Stimulated activated memory B cell treated with anti-CD40 and anti-IgM and Interleukin-4, amounts not matched to agents 10 μg/mL and 1 μg/mL and 100 μg/mL, for 72 hours (primary cell): ENCODE measurements at regions not wholly inside any gene's neighbourhood (a gene's known extent, or its start where the extent isn't known, plus 50 kb on each side); places are given as distances from the start of the nearest gene placed in this dataset.
"Not testable (repeated sequence)": the region's sequence is repeated elsewhere in the genome, so short reads cannot be mapped to it uniquely, and the experiment has no call there.

Experiments used
- ATAC-seq: fragments of 150-1000 bp; cut with Tn5 transposase; 2 replicates; pipeline ENCODE4 v1.10.0; 2021
- H3K27ac Mint-ChIP-seq: one replicate; pipeline ENCODE4 v1.8.0; 2022; ENCODE audit warnings: mild to moderate bottlenecking, mixed read lengths
- H3K27me3 Mint-ChIP-seq: one replicate; pipeline ENCODE4 v1.8.0; 2022; ENCODE audit warnings: mixed read lengths
- H3K36me3 Mint-ChIP-seq: one replicate; pipeline ENCODE4 v1.8.0; 2022; ENCODE audit warnings: mixed read lengths
- H3K4me1 Mint-ChIP-seq: one replicate; pipeline ENCODE4 v1.8.0; 2022; ENCODE audit warnings: mixed read lengths
- H3K4me3 Mint-ChIP-seq: one replicate; pipeline ENCODE4 v1.8.0; 2022; ENCODE audit warnings: mild to moderate bottlenecking, moderate library complexity, mixed read lengths
- H3K9me3 Mint-ChIP-seq: one replicate; pipeline ENCODE4 v1.8.0; 2022; ENCODE audit warnings: mixed read lengths

- H3K9me3 Mint-ChIP-seq, H3K27me3 Mint-ChIP-seq, H3K4me1 Mint-ChIP-seq, H3K4me3 Mint-ChIP-seq, H3K27ac Mint-ChIP-seq, ATAC-seq, H3K36me3 Mint-ChIP-seq: not testable (repeated sequence)
Measured at GRCh38 chr4:73671348-73671747, 51.1 kb upstream of the RASSF6 start.

- no peak overlapping the region for H3K27ac Mint-ChIP-seq
- no peak overlapping the region for H3K4me3 Mint-ChIP-seq
- no peak for ATAC-seq
- no peaks in the 10 kb centered on the region for H3K27me3 Mint-ChIP-seq
- H3K4me1 Mint-ChIP-seq = no peaks in the 10 kb centered on the region
- H3K9me3 Mint-ChIP-seq = no peaks in the 10 kb centered on the region
- H3K36me3 Mint-ChIP-seq = no peaks in the 10 kb centered on the region
Measured at GRCh38 chr4:73673286-73673685, 53.0 kb upstream of the RASSF6 start.

- Mint-ChIP-seq H3K9me3 (no peaks in the 10 kb centered on the region), H3K27ac (no peak overlapping the region), H3K4me1 (no peaks in the 10 kb centered on the region), H3K27me3 (peaks cover 7% of the 10 kb centered on the region), H3K36me3 (no peaks in the 10 kb centered on the region), H3K4me3 (no peak overlapping the region)
- no peak for ATAC-seq
Measured at GRCh38 chr4:73674451-73674919, 54.2 kb upstream of the RASSF6 start.

DNA sequence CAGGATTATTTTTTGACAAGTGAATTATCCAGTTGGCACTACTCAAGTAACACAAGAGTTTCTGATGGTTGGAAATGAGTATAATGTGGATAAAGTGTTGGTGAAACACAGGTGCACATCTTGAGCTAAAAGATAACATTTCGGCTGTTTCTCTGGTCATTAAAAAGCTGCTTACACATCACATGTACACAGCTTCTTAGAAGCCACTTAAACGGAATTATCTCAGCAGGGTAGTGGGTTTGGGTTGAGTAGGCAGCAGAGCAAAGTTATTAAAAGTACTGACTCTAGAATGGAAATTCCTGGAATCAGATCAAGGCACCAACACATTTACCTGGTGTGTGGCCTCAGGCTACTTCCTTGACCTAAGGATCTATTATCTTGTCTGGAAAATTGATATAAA is 55.4 kb upstream of the RASSF6 start:
- no peak for ATAC-seq
- no peaks in the 10 kb centered on the region for H3K4me1 Mint-ChIP-seq
- no peak overlapping the region for H3K4me3 Mint-ChIP-seq
- H3K27ac Mint-ChIP-seq = no peak overlapping the region
- H3K27me3 Mint-ChIP-seq = peaks cover 9% of the 10 kb centered on the region
- no peaks in the 10 kb centered on the region for H3K36me3 Mint-ChIP-seq
- no peaks in the 10 kb centered on the region for H3K9me3 Mint-ChIP-seq

DNA sequence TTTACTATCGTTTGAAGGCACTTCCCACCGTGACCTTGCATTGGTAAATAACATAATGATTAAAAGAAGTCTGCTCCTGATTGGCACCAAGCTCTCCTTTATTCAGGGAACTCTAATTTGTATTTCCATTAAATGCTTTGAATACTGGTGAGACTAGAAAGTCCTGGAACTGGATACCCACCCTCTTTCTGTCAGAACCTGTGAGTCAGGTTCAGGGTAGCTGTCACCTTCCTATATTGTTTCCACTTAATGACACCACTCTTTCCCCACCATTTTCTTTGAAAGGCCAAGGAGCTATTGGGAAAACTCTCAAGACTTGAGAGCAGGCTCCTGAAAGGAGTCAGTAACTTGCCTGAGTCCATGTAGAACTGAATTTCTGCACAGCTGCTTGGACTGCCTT is 55.9 kb upstream of the RASSF6 start:
- Mint-ChIP-seq H3K27me3 (peaks cover 9% of the 10 kb centered on the region), H3K9me3 (no peaks in the 10 kb centered on the region), H3K36me3 (no peaks in the 10 kb centered on the region), H3K27ac (no peak overlapping the region), H3K4me3 (no peak overlapping the region), H3K4me1 (no peaks in the 10 kb centered on the region)
- no peak for ATAC-seq

DNA sequence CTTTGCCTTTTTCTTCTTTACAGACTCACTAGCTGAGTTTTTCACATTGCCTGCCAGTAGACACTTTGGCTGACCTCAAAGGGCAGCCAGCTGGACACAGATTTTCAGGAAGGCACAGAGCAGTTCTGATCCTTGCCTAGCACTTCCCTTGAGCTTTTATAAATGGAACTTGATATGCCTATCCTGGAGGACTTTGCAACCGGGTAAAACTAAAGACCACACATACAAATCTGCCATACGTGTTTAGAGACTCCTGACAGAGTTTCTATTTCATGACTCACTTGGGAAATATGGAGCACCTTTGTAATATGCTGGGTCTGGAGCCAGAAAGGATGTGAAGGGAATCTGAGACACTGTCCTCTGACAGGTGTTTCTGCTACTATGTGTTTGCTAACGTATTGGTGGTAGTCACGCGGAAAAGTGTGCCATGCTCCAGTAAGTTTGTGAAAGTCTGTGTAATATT is 56.7 kb upstream of the RASSF6 start:
- no peaks in the 10 kb centered on the region for H3K36me3 Mint-ChIP-seq
- H3K27me3 Mint-ChIP-seq = peaks cover 9% of the 10 kb centered on the region
- H3K9me3 Mint-ChIP-seq = no peaks in the 10 kb centered on the region
- ATAC-seq = no peak
- no peak overlapping the region for H3K27ac Mint-ChIP-seq
- no peak overlapping the region for H3K4me3 Mint-ChIP-seq
- H3K4me1 Mint-ChIP-seq = no peaks in the 10 kb centered on the region

GRCh38 chr4:73679836-73680235 is 59.6 kb upstream of the RASSF6 start:
- H3K27ac Mint-ChIP-seq = no peak overlapping the region

DNA sequence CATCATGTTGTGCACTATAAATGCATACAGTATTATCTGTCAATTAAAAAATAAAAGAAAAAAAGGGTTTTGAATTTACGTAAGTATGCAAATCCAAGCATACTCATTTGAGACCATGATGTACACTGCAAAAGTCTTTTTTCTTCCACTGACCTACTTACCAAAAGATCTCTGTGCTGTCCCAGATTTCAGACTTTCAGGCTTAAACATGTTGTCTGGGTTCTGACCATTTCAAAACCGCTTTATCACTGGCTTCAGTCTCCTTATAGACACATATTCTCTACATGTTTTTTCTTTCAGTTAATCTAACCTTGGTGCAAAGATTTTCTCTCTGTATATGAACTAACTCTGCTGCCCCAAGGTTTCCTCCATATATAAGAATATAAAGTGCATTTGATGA is 58.6 kb upstream of the CXCL8 start:
- H3K4me3 Mint-ChIP-seq = no peak overlapping the region
- no peaks in the 10 kb centered on the region for H3K36me3 Mint-ChIP-seq
- H3K27me3 Mint-ChIP-seq = peaks cover 21% of the 10 kb centered on the region
- no peaks in the 10 kb centered on the region for H3K4me1 Mint-ChIP-seq
- H3K27ac Mint-ChIP-seq = no peak overlapping the region
- no peak for ATAC-seq
- H3K9me3 Mint-ChIP-seq = no peaks in the 10 kb centered on the region

More at GRCh38 chr4:73679836-73680235, 59.6 kb upstream of the RASSF6 start:
- Mint-ChIP-seq H3K27me3 (peaks cover 9% of the 10 kb centered on the region), H3K4me3 (no peak overlapping the region), H3K36me3 (no peaks in the 10 kb centered on the region), H3K4me1 (no peaks in the 10 kb centered on the region), H3K9me3 (no peaks in the 10 kb centered on the region)
- ATAC-seq = no peak

DNA sequence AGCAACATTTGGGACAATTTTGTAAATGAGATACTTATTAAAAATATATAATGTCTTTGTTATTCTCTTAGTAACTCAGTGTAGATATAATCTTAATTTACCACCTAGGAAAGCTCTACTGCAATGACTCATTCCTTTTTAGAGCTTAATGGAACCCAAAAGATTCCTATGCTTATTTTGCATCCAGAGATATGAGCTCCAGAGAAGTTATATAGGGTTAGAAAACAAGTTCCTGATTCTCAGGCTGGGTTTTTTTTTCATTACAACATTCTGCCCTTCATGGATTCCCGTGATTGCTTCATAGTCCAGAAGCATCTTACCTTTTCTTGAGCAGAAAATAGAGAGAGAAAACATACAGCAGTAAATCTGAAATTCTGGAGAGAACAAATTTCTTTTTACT is 57.9 kb upstream of the CXCL8 start:
- no peaks in the 10 kb centered on the region for H3K9me3 Mint-ChIP-seq

DNA sequence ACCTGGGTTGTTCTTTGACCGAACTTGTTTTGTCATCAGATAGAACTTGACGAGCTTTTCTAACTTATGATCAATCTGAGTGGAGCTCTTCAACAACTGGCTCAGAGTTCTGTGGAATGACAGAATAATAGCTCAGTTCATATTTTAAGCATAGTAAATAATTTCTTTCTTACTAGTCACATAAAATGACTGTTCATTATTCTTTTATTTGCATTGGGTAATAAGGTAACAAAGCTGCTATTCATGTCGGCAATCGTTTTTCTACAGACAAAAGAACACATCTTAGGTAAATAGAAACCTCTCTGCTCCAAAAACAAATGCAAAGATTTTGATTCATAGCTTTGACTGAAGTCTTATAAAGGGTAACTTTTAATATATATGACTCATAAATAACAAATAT is 57.3 kb upstream of the CXCL8 start:
- no peak overlapping the region for H3K27ac Mint-ChIP-seq
- no peak for ATAC-seq
- peaks cover 21% of the 10 kb centered on the region for H3K27me3 Mint-ChIP-seq
- no peaks in the 10 kb centered on the region for H3K9me3 Mint-ChIP-seq
- H3K36me3 Mint-ChIP-seq = no peaks in the 10 kb centered on the region
- no peak overlapping the region for H3K4me3 Mint-ChIP-seq
- no peaks in the 10 kb centered on the region for H3K4me1 Mint-ChIP-seq

More for the DNA sequence above, 57.9 kb upstream of the CXCL8 start:
- Mint-ChIP-seq H3K36me3 (no peaks in the 10 kb centered on the region), H3K27ac (no peak overlapping the region), H3K27me3 (peaks cover 21% of the 10 kb centered on the region), H3K4me3 (no peak overlapping the region), H3K4me1 (no peaks in the 10 kb centered on the region)
- ATAC-seq = no peak

DNA sequence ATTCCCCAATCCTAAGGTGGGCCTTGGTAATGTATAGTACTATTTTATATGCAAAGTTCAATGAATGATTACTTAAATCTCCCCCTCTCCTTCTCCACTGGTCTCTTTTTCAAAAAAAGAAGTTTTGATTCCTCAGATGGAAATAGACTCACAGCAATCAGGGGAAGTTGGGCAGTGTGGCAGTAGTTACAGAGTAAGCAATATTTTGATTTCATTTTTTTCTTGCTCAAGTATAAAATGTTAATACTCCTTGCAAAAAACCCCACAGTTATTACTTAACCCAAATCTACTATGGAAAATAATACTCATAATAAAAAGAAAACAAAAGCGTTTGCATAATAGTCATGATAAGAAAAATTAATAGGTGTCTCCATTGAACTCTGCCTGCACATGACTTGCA is 56.9 kb upstream of the CXCL8 start:
- no peak for ATAC-seq

GRCh38 chr4:73684097-73684496 is 56.3 kb upstream of the CXCL8 start:
- no peak overlapping the region for H3K27ac Mint-ChIP-seq
- H3K36me3 Mint-ChIP-seq = no peaks in the 10 kb centered on the region
- H3K4me1 Mint-ChIP-seq = no peaks in the 10 kb centered on the region
- H3K4me3 Mint-ChIP-seq = no peak overlapping the region
- H3K9me3 Mint-ChIP-seq = no peaks in the 10 kb centered on the region
- peaks cover 18% of the 10 kb centered on the region for H3K27me3 Mint-ChIP-seq
- no peak for ATAC-seq

More for the DNA sequence above, 56.9 kb upstream of the CXCL8 start:
- H3K27ac Mint-ChIP-seq = no peak overlapping the region
- no peaks in the 10 kb centered on the region for H3K36me3 Mint-ChIP-seq
- no peak overlapping the region for H3K4me3 Mint-ChIP-seq
- H3K4me1 Mint-ChIP-seq = no peaks in the 10 kb centered on the region
- H3K27me3 Mint-ChIP-seq = peaks cover 21% of the 10 kb centered on the region
- H3K9me3 Mint-ChIP-seq = no peaks in the 10 kb centered on the region

GRCh38 chr4:73685052-73685451 is 55.3 kb upstream of the CXCL8 start:
- Mint-ChIP-seq H3K27me3 (peaks cover 13% of the 10 kb centered on the region), H3K9me3 (no peaks in the 10 kb centered on the region), H3K27ac (no peak overlapping the region), H3K36me3 (no peaks in the 10 kb centered on the region), H3K4me3 (no peak overlapping the region), H3K4me1 (no peaks in the 10 kb centered on the region)
- ATAC-seq = no peak

DNA sequence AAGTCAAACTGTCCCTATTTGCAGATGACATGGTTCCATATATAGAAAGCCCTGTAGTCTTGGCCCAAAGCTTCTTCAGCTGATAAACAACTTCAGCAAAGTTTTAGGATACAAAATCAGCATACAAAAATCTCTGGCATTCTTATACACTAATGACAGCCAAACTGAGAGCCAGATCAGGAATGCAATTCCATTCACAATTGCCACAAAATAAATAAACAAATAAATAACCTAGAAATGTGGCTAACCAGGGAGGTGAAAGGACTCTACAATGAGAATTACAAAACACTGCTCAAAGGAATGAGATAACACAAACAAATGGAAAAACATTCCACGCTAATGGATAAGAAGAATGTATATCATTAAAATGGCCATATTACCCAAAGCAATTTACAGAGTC is 52.9 kb upstream of the CXCL8 start:
- H3K36me3 Mint-ChIP-seq = no peaks in the 10 kb centered on the region
- peaks cover 4% of the 10 kb centered on the region for H3K9me3 Mint-ChIP-seq
- ATAC-seq = no peak
- peaks cover 13% of the 10 kb centered on the region for H3K27me3 Mint-ChIP-seq
- no peaks in the 10 kb centered on the region for H3K4me1 Mint-ChIP-seq
- H3K27ac Mint-ChIP-seq = no peak overlapping the region
- no peak overlapping the region for H3K4me3 Mint-ChIP-seq

- ATAC-seq = peak; percentile 20
- Mint-ChIP-seq H3K27ac (no peak overlapping the region), H3K4me3 (no peak overlapping the region), H3K36me3 (no peaks in the 10 kb centered on the region), H3K27me3 (peaks cover 13% of the 10 kb centered on the region), H3K9me3 (peaks cover 4% of the 10 kb centered on the region), H3K4me1 (no peaks in the 10 kb centered on the region)
Measured at GRCh38 chr4:73690051-73690738, 50.2 kb upstream of the CXCL8 start.
